Adrenal gland (tissue), 9 donors: ENCODE measurements at regions not wholly inside any gene's neighbourhood (a gene's known extent, or its start where the extent isn't known, plus 50 kb on each side); places are given as distances from the start of the nearest gene placed in this dataset.
"Not testable (repeated sequence)": the region's sequence is repeated elsewhere in the genome, so short reads cannot be mapped to it uniquely, and the experiment has no call there.

ENCODE experiments used
- DNase-seq, 7 donors: peaks; one replicate each; pipeline ENCODE4 v3.0.0-alpha.2; 2019 to 2020
- H3K27ac ChIP-seq, 5 donors: fragments of 200-600 bp; sonication (generic) in 4 of 5; 1 replicate in 3 of 5; 2 replicates in 2 of 5; pipeline versions ENCODE4 v1.5.1 to v1.8.0; 2016 to 2020; ENCODE audit warnings: mild to moderate bottlenecking in 1 of 5
- H3K27me3 ChIP-seq: fragments of 200-600 bp; 2 replicates; pipeline ENCODE4 v1.8.0; 2021
- H3K36me3 ChIP-seq, 2 donors: fragments of 200-600 bp; replicated peaks in 1 of 2; 1 replicate in 1 of 2; 2 replicates in 1 of 2; pipeline versions ENCODE4 v1.5.1 to v1.8.0; 2018 to 2022
- H3K4me1 ChIP-seq, 2 donors: fragments of 200-600 bp; replicated peaks in 1 of 2; 1 replicate in 1 of 2; 2 replicates in 1 of 2; pipeline versions ENCODE4 v1.5.1 to v1.8.0; 2018 to 2021
- H3K4me3 ChIP-seq, 4 donors: fragments of 200-600 bp; sonication (generic) in 3 of 4; one replicate each; pipeline ENCODE4 v1.5.1; 2016 to 2018
- H3K9me3 ChIP-seq, 3 donors: fragments of 200-600 bp; sonication (generic) in 1 of 3; replicated peaks in 1 of 3; 1 replicate in 2 of 3; 2 replicates in 1 of 3; pipeline versions ENCODE4 v1.5.1 to v1.8.0; 2016 to 2021
- POLR2A ChIP-seq, 2 donors: fragments of 450-650 bp; IDR thresholded peaks; one replicate each; pipeline ENCODE4 v1.6.1; 2017; ENCODE audit warnings: antibody characterized with exemption in 2 of 2, mild to moderate bottlenecking in 2 of 2, moderate library complexity in 1 of 2
- WGBS, 4 donors: extraction: QIAGEN DNeasy Blood & Tissue Kit in 2 of 4; methylation state at CpG; one replicate each; pipeline versions ENCODE4 v1.1.5 to v1.1.7; 2013 to 2017; 5-methylcytosine and 5-hydroxymethylcytosine counted together
- intact Hi-C, 2 donors: fragments of 100-400 bp; cut with DNase I; formaldehyde crosslinking; loops; one replicate each; pipeline versions ENCODE4 v1.14.1 to v1.15.0; 2022 to 2023
- TF ChIP-seq, protein P1 (sequence below), 6 experiments: fragments of 450-650 bp in 4 of 6; fragments of 200-600 bp in 2 of 6; sonication (generic) in 1 of 6; IDR thresholded peaks; 1 replicate in 5 of 6; 2 replicates in 1 of 6; pipeline versions ENCODE4 v1.5.1 to v1.8.0; 2016 to 2021; ENCODE audit warnings: antibody characterized with exemption in 6 of 6, mild to moderate bottlenecking in 2 of 6, moderate library complexity in 1 of 6
- donor health status: healthy with polysubstance abuse.
- donor health status: Bipolar disorder and iron deficiency.
- donor health status: DM: yes; HTN: yes; CAD: no.
- donor health status: DM: no; HTN: no; CAD: no.
- donor health status: DM: no; HTN: no; CAD: no.

DNA sequence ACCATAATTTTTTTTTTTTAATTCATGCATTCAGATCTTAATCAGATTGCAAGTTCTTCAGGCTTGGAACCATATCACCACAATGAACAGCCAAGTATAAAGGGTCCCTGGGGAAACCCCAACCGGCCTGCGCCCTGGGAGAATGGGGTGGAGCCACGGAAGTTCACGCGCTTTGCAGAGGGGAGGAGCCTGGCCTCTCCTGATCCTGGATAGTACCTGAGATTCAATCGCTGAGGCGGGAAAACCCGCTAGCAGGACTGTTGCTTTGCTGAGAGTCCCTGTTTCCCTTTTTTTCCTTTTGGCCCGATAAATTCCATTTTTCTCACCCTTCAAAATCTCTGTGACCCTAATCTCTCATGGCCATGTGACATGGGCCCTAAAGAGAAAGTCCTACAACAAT lies 385.1 kb downstream of the IRS2 start:
- no peak for DNase-seq
- TF ChIP-seq, protein P1, sequence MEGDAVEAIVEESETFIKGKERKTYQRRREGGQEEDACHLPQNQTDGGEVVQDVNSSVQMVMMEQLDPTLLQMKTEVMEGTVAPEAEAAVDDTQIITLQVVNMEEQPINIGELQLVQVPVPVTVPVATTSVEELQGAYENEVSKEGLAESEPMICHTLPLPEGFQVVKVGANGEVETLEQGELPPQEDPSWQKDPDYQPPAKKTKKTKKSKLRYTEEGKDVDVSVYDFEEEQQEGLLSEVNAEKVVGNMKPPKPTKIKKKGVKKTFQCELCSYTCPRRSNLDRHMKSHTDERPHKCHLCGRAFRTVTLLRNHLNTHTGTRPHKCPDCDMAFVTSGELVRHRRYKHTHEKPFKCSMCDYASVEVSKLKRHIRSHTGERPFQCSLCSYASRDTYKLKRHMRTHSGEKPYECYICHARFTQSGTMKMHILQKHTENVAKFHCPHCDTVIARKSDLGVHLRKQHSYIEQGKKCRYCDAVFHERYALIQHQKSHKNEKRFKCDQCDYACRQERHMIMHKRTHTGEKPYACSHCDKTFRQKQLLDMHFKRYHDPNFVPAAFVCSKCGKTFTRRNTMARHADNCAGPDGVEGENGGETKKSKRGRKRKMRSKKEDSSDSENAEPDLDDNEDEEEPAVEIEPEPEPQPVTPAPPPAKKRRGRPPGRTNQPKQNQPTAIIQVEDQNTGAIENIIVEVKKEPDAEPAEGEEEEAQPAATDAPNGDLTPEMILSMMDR (IDR thresholded peaks at IDR 0.05) = no peak
- TF ChIP-seq POLR2A (IDR thresholded peaks at IDR 0.05) = no peak
- intact Hi-C loops = no loop called here
- Histone ChIP-seq H3K4me3 (no peak overlapping the region), H3K9me3 (no peaks in the 10 kb centered on the region), H3K27ac (no peak overlapping the region), H3K4me1 (no peaks in the 10 kb centered on the region), H3K27me3 (no peaks in the 10 kb centered on the region), H3K36me3 (no peaks in the 10 kb centered on the region)
- whole genome bisulfite sequencing, 4 donors = 80 to 94% (median 86%) methylated on average over 9 of the region's 9 CpGs

DNA sequence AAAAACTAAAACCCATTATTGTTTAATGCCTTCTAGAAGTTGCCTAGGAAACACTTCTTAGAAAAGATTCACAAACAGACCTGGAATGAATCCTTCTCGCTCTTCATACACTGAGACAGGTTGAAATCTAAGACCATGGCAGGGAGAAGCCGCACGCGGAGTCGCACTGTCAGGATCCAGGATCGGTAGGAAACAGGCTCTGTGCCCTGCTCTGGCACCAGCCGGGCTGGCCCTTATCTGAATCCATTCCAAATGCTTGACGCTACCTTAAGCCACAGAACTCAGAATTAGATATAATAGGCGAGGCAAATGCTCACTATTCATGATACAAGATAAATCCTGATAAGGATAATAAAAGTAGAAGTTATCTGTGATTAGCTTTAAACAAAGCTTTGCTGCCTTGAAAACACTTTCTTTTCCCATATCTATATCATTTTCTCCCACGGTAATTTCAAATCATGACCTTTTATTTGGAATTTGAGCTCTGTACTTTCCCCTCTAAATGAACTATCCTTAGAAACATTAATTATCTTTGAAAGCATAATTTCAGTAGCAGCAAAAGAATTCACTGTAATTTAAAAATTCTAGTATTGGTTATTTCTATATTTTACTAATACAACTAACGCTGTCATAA lies 385.6 kb downstream of the IRS2 start:
- TF ChIP-seq POLR2A (IDR thresholded peaks at IDR 0.05) = no peak
- TF ChIP-seq, protein P1 (IDR thresholded peaks at IDR 0.05) = no peak
- no peaks in the 10 kb centered on the region for H3K9me3 ChIP-seq
- intact Hi-C loops = no loop called here
- 76 to 87% (median 85%) methylated on average over 11 of the region's 11 CpGs for WGBS, 4 donors
- H3K27ac ChIP-seq = no peak overlapping the region
- DNase-seq = no peak
- H3K36me3 ChIP-seq = no peaks in the 10 kb centered on the region
- no peak overlapping the region for H3K4me3 ChIP-seq
- H3K4me1 ChIP-seq = no peaks in the 10 kb centered on the region
- no peaks in the 10 kb centered on the region for H3K27me3 ChIP-seq

DNA sequence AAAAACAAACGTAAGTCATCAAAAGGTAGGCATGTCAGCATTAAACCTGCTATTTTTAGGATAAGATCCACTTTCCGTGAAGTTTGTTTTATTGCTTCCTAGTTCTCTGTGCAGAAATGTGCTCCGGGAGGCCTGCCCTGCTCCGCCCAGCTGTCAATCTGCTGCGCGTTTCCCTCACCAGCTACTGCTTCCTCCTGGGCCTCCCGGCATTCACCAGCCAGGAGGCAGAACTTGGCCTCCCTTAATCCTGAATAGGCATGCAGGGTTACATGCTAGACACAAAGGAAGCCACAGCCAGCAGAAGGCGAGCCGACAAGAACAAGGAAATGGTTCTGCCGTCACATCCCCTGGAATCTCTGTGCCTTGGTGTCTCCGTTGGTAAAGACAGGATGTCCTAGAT lies 386.2 kb downstream of the IRS2 start:
- Histone ChIP-seq H3K27ac (no peak overlapping the region), H3K4me1 (no peaks in the 10 kb centered on the region), H3K27me3 (no peaks in the 10 kb centered on the region), H3K36me3 (no peaks in the 10 kb centered on the region), H3K9me3 (no peaks in the 10 kb centered on the region), H3K4me3 (no peak overlapping the region)
- DNase-seq = peak in 4 of 7 donors; percentile 8 to 26 (median 17)
- TF ChIP-seq POLR2A (IDR thresholded peaks at IDR 0.05) = no peak
- TF ChIP-seq, protein P1 (IDR thresholded peaks at IDR 0.05) = no peak
- WGBS, 4 donors = 66 to 73% (median 70%) methylated on average over 11 of the region's 11 CpGs
- intact Hi-C loops = no loop called here

DNA sequence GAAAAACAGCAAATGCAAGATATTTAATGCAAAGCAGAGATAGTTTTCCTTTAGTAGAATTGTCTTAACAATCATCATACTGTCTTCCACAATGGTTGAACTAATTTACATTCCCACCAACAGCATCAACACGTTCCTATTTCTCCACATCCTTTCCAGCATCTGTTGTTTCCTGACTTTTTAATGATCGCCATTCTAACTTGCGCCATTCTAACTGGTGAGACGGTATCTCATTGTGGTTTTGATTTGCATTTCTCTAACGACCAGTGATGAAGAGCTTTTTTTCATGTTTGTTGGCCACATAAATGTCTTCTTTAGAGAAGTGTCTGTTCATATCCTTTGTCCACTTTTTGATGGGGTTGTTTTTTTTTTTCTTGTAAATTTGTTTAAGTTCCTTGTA lies 388.3 kb downstream of the IRS2 start:
- H3K27ac ChIP-seq, H3K36me3 ChIP-seq, DNase-seq, H3K9me3 ChIP-seq, H3K27me3 ChIP-seq, H3K4me1 ChIP-seq, H3K4me3 ChIP-seq, intact Hi-C loops: not testable (repeated sequence)
- 78 to 81% (median 80%) methylated on average over 5 of the region's 5 CpGs for WGBS, 4 donors

DNA sequence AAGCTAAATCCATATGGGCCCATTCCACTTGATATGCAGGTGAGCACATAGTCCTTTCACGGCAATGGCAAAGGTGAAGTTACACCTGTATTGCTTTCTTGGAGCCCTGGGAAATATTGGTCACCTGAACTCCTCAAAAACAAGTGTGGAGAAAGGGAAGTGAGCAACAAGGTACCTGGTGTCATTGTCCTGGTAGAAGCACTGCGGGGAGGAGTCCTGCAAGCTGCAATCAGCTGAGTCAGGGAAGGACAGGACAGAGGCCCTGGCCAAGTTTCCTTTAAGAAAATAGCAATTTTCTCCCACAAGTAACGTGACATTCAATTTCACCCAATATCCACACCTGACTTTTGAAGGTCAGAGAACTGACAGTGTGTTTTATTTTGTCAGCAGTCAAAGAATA lies 389.1 kb downstream of the IRS2 start:
- no peaks in the 10 kb centered on the region for H3K36me3 ChIP-seq
- H3K9me3 ChIP-seq = no peaks in the 10 kb centered on the region
- H3K27ac ChIP-seq = no peak overlapping the region
- WGBS, 4 donors = 81 to 89% (median 85%) methylated on average over 3 of the region's 3 CpGs
- H3K27me3 ChIP-seq = no peaks in the 10 kb centered on the region
- TF ChIP-seq POLR2A (IDR thresholded peaks at IDR 0.05) = no peak
- TF ChIP-seq, protein P1 (IDR thresholded peaks at IDR 0.05) = no peak
- intact Hi-C loops = no loop called here
- DNase-seq = no peak
- no peaks in the 10 kb centered on the region for H3K4me1 ChIP-seq
- no peak overlapping the region for H3K4me3 ChIP-seq
